GM18519 (cell line): ENCODE measurements at regions not wholly inside any gene's neighbourhood (a gene's known extent, or its start where the extent isn't known, plus 50 kb on each side); places are given as distances from the start of the nearest gene placed in this dataset.
"Not testable (repeated sequence)": the region's sequence is repeated elsewhere in the genome, so short reads cannot be mapped to it uniquely, and the experiment has no call there.

Experiments used
- ATAC-seq: cut with Tn5 transposase; IDR thresholded peaks from one replicate; pipeline ENCODE4 v1.9.1; 2021; ENCODE audit warnings: mild to moderate bottlenecking, moderate library complexity; ENCODE audit not compliant: unreplicated experiment, low FRiP score

DNA sequence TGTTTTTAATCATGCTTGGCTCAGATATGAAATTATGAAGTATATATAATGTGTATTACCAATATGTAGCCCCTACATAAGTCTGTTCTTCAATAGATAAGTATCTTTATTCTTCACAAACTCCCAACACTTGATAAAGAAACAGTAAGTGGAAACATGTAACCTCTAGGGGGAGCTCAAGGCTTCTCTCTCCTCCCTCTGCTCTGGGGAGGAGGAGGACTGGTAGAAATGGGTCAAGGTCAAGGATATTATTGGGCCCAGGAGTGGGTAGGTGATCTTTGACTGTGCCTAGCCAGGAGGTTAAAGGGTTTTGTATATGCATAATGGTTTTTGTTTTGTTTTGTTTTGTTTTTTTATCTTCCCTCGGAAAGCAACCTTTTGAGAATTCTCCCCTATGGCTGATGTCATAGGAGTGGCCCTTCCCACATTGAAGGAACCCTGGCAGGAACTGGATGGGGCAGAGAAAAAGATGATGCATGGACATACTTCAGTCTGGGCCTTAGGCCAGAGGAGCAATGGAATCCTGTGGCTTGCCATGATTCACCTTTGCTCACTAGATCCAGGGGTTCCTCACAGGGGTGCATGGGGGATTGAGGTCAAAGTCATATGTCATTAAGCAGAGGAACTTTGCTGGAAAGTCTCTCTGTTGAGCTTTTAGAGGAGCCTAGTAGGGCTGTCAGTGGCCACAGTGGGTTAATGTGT is 460.3 kb downstream of the MID1IP1 start:
- no peak for ATAC-seq

- no peak for ATAC-seq
These were observed 461.4 kb downstream of the MID1IP1 start for GRCh38 chrX:39262641-39263040.

DNA sequence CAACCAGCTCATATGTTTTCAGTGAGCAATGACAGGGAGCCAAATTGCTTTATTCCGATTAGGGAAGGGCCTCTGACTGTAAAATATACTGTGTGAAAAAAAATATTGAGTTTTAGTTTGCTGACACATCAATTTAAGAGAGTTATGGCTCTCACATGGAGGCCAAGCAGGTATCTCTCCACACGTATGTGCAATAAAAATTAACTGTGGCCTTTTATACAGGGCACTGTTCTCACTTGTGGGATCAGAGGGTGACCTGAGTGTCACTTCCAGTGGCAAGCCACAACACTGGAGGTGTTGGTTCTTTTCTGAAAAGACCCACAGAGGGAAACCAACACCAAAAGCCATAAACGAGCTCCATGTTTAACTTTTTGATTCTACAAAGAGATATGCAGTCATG is 462.8 kb downstream of the MID1IP1 start:
- no peak for ATAC-seq

DNA sequence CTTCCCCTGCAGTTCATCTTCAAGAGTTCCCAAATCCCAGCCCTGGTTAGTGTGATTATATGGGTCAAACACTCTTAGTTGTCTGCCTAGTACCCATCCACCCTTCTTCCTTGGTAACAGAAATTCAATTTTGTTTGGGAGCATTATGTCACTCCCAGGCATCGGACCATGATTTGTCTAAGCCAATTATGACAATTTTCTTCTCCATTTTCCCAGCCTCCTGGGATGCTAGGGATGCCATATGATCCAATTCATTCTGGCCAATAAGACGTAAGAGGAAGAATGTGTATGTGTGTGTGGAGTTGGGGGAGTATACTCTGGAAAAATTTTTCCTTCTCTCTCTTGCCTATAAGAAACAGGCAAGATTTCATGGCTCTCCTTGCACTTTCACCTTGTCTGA is 465.9 kb downstream of the MID1IP1 start:
- no peak for ATAC-seq

DNA sequence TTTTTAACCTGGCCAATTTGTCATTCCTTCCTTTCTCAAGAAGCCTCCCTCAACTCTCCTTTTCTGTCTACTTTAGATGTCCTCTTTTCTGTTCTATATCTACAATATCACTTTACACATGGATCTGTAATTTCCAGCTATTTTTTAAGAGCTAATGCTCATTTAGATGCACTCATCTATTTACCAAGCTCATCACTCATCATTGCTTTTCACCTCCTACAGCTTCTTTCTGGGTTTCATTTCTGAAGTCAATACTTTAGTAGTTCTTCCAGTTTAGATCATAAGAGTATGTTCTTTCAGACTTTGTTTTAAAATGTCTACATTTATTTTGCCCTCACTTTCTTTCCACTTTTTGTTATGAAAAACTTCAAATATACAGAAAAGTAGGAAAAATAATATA is 466.9 kb downstream of the MID1IP1 start:
- no peak for ATAC-seq

DNA sequence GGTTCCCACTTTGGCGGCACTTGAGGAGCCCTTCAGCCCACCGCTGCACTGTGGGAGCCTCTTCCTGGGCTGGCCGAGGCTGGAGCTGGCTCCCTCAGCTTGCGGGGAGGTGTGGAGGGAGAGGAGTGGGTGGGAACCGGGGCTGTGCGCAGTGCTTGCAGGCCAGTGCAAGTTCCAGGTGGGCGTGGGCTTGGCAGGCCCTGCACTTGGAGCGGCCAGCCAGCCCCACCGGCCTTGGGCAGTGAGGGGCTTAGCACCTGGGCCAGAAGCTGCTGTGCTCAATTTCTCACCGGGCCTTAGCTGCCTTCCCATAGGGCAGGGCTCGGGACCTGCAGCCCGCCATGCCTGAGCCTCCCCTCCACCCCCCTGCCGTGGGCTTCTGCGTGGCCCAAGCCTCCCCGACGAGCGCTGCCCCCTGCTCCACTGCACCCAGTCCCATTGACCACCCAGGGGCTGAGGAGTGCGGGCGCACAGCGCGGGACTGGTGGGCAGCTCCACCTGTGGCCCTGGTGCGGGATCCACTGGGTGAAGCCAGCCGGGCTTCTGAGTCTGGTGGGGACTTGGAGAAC is 474.3 kb downstream of the MID1IP1 start:
- no peak for ATAC-seq

- ATAC-seq, result not testable (repeated sequence)
These were observed 476.6 kb downstream of the MID1IP1 start for GRCh38 chrX:39277685-39278390.

- no peak for ATAC-seq
These were observed 482.0 kb downstream of the MID1IP1 start for GRCh38 chrX:39283239-39283638.

DNA sequence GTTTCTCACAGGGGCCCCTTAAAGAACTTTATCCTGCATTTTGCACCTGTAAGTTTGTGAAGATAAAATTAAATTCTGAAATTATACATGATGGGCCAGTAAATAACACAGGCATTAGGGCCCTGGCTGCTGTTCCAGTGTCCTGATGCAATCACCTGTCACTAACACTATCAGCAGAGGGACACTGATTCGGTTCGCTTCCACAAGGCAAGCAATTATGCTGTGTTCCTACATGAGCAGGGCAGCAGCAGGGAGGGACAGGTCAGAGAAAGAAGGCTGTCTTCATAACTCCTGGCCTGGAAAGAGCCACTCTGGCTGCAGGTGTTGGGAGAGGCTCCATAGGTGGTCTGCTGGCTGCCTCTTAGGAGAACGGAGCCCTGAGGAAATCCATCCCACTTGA is 487.3 kb downstream of the MID1IP1 start:
- no peak for ATAC-seq

GRCh38 chrX:39289827-39290226 is 488.6 kb downstream of the MID1IP1 start:
- no peak for ATAC-seq

GRCh38 chrX:39293203-39293602 is 491.9 kb downstream of the MID1IP1 start:
- no peak for ATAC-seq

- no peak for ATAC-seq
These were observed 495.2 kb downstream of the MID1IP1 start for GRCh38 chrX:39296472-39296871.

DNA sequence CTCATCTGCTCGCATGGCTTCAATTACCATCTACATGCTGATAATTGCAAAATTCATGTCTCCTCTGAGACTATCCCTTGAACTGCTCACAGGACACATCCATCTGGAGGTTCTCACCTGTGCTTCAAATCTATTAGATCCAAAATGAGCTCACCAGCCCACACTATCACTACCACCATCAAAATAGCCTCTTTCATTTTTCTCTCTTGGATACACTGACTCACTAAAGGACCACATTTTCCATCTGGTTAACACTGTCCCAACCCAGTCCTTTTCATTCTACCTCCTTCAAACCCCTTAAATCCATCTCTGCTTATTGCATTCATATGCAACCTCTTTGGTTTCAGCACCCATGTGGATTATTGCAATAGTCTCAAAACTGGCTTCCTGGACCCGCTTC is 497.6 kb downstream of the MID1IP1 start:
- no peak for ATAC-seq

- no peak for ATAC-seq
These were observed 498.4 kb downstream of the MID1IP1 start for GRCh38 chrX:39299615-39300014.

- no peak for ATAC-seq
These were observed 499.8 kb downstream of the MID1IP1 start for GRCh38 chrX:39301036-39301435.

DNA sequence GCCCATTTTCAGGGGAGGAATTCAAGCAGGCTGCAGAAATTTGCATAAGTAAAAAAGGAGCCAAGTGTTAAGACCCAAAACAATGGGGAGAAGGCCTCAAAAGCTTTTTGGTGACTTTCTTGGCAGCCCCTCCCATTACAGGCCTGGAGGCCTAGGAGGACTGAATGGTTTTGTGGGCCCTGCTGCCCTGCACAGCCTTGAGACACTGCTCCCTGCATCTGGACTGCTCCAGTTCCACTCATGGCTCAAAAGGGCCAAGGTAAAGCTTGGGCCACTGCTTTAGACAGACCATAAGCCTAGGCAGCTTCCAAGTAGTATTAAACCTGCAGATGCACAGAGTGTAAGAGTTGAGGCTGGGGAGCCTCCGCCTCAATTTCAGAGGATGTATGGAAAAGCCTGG is 501.6 kb downstream of the MID1IP1 start:
- no peak for ATAC-seq

GRCh38 chrX:39304746-39305145 is 503.5 kb downstream of the MID1IP1 start:
- ATAC-seq, result no peak

- ATAC-seq, result no peak
These were observed 506.2 kb downstream of the MID1IP1 start for GRCh38 chrX:39307488-39307887.

GRCh38 chrX:39308126-39308525 is 506.9 kb downstream of the MID1IP1 start:
- ATAC-seq, result no peak

DNA sequence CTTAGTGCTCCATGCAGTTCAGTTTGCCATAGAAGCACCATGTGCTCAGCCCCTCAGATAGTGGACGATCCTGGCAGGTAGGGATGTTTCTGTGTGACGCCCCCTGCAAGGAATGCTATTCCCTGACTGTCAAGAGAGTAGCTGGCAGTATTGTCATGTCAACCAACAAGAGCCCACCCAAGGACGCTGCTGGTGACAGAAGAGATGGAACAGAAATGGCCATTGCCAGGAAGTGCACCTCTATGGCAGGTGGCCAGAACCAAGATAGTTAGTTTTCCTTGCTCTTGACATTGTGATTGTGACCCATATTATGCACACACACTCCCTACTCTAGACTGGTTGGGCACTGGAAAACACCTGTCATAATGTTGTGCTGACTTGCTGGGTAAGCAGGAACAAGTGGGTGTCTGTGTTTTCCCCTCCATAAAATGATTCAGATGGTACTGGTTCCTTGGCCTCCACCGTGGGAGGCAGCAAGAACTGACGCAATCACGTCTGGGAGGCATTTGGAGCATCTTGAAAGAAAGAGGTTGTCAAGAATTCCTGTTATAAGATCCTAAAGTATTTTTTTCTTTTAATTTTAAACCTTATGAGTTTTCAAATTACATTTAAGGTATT is 507.9 kb downstream of the MID1IP1 start:
- no peak for ATAC-seq

DNA sequence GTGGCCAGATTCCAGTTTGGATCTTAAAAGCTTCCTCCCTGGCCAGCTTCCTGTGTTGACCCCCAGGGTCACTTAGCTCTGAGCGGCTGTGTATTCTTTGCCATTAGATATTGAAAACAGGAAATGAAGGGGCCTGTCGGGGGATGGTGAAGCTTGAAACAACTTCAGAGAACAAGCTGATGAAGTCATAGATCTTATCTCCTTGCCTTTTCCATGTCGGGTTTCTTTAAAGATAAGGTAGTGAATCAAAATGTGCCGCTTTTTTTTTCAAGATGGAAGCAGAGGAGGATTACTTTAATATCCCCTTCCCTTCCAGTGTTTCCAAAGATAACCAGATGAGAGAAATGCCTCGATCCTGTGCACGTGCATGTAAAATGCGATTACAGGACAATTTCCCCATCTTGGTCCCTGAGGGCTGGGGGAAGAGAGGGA is 508.5 kb downstream of the MID1IP1 start:
- ATAC-seq, result no peak
